Common myeloid progenitor, CD34-positive (primary cell): ENCODE measurements at regions not wholly inside any gene's neighbourhood (a gene's known extent, or its start where the extent isn't known, plus 50 kb on each side); places are given as distances from the start of the nearest gene placed in this dataset.

Experiments
- CTCF ChIA-PET: fragments of 350-600 bp; sonication (Branson Sonifier 250); formaldehyde crosslinking; loops from one replicate; lab custom pipeline; 2021; ENCODE audit warnings: antibody characterized with exemption; lab: Charles Lee
- POLR2A ChIA-PET: fragments of 350-600 bp; sonication (Branson Sonifier 250); formaldehyde crosslinking; loops from one replicate; lab custom pipeline; 2021; ENCODE audit warnings: antibody characterized with exemption; lab: Charles Lee
- DNase-seq, 3 donors: peaks; one replicate each; pipeline versions ENCODE4 v3.0.0 to v3.0.0-alpha.2; 2013
- H3K27ac ChIP-seq, 2 experiments: 1 replicate in 1 of 2; 2 replicates in 1 of 2; pipeline ENCODE4 v1.7.0; 2013; ENCODE audit warnings: inconsistent platforms in 2 of 2, low read length in 2 of 2, mild to moderate bottlenecking in 2 of 2, low read depth in 1 of 2, moderate library complexity in 1 of 2; ENCODE audit not compliant: severe bottlenecking in 2 of 2, insufficient read depth in 1 of 2, poor library complexity in 1 of 2
- H3K27me3 ChIP-seq, 5 experiments: replicated peaks in 2 of 5; 1 replicate in 3 of 5; 2 replicates in 2 of 5; pipeline versions ENCODE4 v1.6.1 to v1.7.0; 2013; ENCODE audit warnings: low read length in 4 of 5, mild to moderate bottlenecking in 2 of 5, moderate library complexity in 2 of 5, inconsistent platforms in 1 of 5; ENCODE audit not compliant: insufficient read depth in 5 of 5, control insufficient read depth in 4 of 5
- H3K36me3 ChIP-seq, 4 experiments: 1 replicate in 2 of 4; 2 replicates in 2 of 4; pipeline versions ENCODE4 v1.6.1 to v1.7.0; 2013; ENCODE audit warnings: low read length in 3 of 4, control low read depth in 1 of 4, mild to moderate bottlenecking in 1 of 4; ENCODE audit not compliant: control insufficient read depth in 4 of 4, insufficient read depth in 4 of 4
- H3K4me1 ChIP-seq, 4 experiments: 1 replicate in 3 of 4; 2 replicates in 1 of 4; pipeline versions ENCODE4 v1.6.1 to v1.7.1; 2013; ENCODE audit warnings: low read length in 3 of 4, mild to moderate bottlenecking in 3 of 4, control low read depth in 1 of 4, inconsistent platforms in 1 of 4, moderate library complexity in 1 of 4; ENCODE audit not compliant: control insufficient read depth in 4 of 4, insufficient read depth in 4 of 4; ENCODE audit errors: control extremely low read depth in 1 of 4
- H3K4me3 ChIP-seq, 7 experiments: 1 replicate in 4 of 7; 2 replicates in 3 of 7; pipeline versions ENCODE4 v1.5.1 to v1.7.0; 2013; ENCODE audit warnings: mild to moderate bottlenecking in 7 of 7, low read length in 6 of 7, moderate library complexity in 6 of 7, inconsistent platforms in 2 of 7, low read depth in 2 of 7, control low read depth in 1 of 7; ENCODE audit not compliant: insufficient read depth in 4 of 7, control insufficient read depth in 1 of 7; ENCODE audit errors: extremely low read depth in 1 of 7
- H3K9me3 ChIP-seq, 5 experiments: 1 replicate in 4 of 5; 2 replicates in 1 of 5; pipeline versions ENCODE4 v1.6.1 to v1.7.1; 2013; ENCODE audit warnings: low read length in 4 of 5, mild to moderate bottlenecking in 2 of 5, inconsistent platforms in 1 of 5, low read depth in 1 of 5, moderate library complexity in 1 of 5; ENCODE audit not compliant: control insufficient read depth in 4 of 5, insufficient read depth in 2 of 5; ENCODE audit errors: control extremely low read depth in 1 of 5
- WGBS: methylation state at CpG from one replicate; pipeline ENCODE4 v1.1.5; 2013; ENCODE audit not compliant: insufficient coverage; 5-methylcytosine and 5-hydroxymethylcytosine counted together

DNA sequence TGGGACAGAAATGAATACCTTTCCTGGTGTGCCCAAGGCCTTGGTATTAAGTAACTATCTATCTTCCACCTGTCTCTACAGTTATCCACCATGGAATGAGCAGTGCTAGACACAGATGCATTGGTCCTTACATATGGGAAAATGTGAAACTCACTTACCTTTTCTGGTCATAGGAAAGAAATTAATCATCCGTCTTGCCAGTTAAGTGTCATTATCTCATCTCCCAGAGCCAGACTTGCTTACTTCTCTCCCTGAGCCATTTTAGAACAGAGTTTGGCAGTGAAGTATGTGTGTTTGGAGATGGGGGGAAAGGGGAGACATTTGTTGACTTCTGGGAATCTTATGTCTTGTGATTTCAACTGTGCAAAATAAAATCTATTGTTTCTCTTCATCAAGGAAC lies 1211.0 kb upstream of the CDH6 start:
- Histone ChIP-seq H3K4me3 (no peak overlapping the region), H3K4me1 (no peaks in the 10 kb centered on the region), H3K27me3 (no peaks in the 10 kb centered on the region), H3K36me3 (no peaks in the 10 kb centered on the region), H3K27ac (no peak overlapping the region), H3K9me3 (no peaks in the 10 kb centered on the region)
- ChIA-PET POLR2A (no interaction called here), CTCF (no interaction called here)
- WGBS: 100% methylated on average over 1 of the region's 1 CpG
- DNase-seq: no peak

DNA sequence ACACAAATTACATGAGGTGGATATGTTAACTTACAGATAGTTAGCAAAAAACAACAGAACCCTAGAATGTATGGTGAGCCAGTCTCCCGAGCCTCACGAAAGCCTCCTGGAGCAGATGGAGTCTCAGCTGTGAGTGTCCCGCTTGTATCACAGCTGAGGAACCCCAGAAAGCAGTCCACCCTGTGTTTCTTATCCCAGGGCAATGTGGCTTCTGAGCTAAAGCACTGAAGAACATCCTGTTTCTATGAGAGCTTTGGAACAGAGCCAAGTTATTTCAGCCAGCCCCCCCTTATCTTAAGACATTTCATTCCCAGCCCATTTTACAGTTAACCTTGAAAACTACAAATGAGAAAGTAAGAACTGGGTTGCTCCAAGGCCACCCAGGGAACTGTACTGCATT lies 1220.9 kb upstream of the CDH6 start:
- WGBS: 100% methylated on average over 3 of the region's 3 CpGs
- Histone ChIP-seq H3K4me1 (no peaks in the 10 kb centered on the region), H3K27me3 (no peaks in the 10 kb centered on the region), H3K9me3 (no peaks in the 10 kb centered on the region), H3K4me3 (no peak overlapping the region), H3K27ac (no peak overlapping the region), H3K36me3 (no peaks in the 10 kb centered on the region)
- CTCF ChIA-PET: interaction anchor here (0.7 kb wide), 1 partner anchor 9 kb away, joined by 3 read pairs; no protein-coding TSS in a partner anchor
- no peak for DNase-seq
- POLR2A ChIA-PET: no interaction called here

GRCh38 chr5:29963956-29964355 lies 1229.5 kb upstream of the CDH6 start:
- peak in 2 of 3 donors; percentile 2 to 8 for DNase-seq
- Histone ChIP-seq H3K4me1 (no peaks in the 10 kb centered on the region), H3K27ac (no peak overlapping the region), H3K27me3 (no peaks in the 10 kb centered on the region), H3K4me3 (no peak overlapping the region), H3K9me3 (peaks cover 0 to 4% (median 1%) of the 10 kb centered on the region in 5 experiments), H3K36me3 (no peaks in the 10 kb centered on the region)
- ChIA-PET CTCF (no interaction called here), POLR2A (no interaction called here)
- 70% methylated on average over 2 of the region's 3 CpGs for WGBS

DNA sequence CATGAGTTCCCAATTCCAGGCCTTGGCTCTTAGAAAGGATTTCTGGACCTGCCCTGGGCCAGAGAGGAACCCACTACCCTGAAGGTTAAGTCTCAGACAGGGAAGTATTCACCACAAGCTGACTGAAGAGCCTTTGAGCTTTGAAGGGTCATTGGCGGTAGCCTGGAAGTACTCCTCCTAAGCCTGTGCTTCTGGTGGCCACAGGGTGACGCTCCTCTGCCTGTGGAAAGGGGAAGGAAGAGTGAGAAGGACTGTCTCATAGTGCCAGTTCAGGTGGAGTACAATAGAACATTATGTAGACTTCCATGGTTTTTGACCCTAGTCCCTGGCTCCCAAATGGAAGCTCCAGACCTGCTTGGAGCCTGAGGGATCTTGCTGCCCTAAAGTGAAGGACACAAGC lies 1233.2 kb upstream of the CDH6 start:
- Histone ChIP-seq H3K27ac (no peak overlapping the region), H3K4me1 (no peaks in the 10 kb centered on the region), H3K27me3 (no peaks in the 10 kb centered on the region), H3K4me3 (no peak overlapping the region), H3K36me3 (no peaks in the 10 kb centered on the region), H3K9me3 (peaks cover 0 to 2% (median 1%) of the 10 kb centered on the region in 5 experiments)
- CTCF ChIA-PET: no interaction called here
- WGBS: 82% methylated on average over 2 of the region's 2 CpGs
- POLR2A ChIA-PET: no interaction called here
- DNase-seq: no peak

DNA sequence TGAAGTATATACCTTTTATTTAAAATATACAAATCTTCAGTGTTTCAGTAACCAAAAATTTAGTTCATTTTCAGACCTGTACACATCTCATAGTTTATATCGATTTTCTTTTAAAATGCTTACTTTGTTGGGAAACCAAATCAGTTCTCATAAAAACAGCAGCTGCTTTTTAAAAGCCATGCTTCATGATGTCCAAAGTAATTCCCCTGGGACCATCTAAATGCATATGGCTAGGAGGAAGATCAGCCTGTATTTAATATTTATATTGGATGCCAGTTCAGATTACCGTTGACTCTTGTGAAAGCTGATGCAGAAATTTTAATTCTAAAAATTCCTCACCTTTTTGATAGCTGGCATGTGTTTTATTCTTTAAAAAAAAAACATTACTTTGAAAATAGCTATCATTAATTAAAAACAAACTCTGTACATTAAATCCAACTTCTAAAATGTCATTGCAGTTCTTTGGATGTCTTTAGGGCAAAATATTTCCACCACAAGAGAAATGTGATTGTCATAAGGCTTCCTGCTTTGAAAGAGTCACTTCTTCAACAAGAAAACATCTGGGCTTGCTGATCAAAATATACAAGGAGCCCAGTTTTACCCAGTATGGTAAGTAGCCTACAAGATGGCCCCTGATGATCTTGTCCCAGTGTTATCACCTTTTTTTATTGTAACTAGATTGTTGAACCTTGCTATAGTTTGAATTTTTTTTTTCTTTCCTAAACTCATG lies 1242.9 kb upstream of the CDH6 start:
- WGBS: 100% methylated on average over 1 of the region's 2 CpGs
- Histone ChIP-seq H3K9me3 (no peaks in the 10 kb centered on the region), H3K27ac (no peak overlapping the region), H3K36me3 (no peaks in the 10 kb centered on the region), H3K4me1 (no peaks in the 10 kb centered on the region), H3K27me3 (no peaks in the 10 kb centered on the region), H3K4me3 (no peak overlapping the region)
- DNase-seq: no peak
- ChIA-PET POLR2A (no interaction called here), CTCF (no interaction called here)

- CTCF ChIA-PET: no interaction called here
These were observed 1244.1 kb upstream of the CDH6 start for GRCh38 chr5:29949301-29949872.

DNA sequence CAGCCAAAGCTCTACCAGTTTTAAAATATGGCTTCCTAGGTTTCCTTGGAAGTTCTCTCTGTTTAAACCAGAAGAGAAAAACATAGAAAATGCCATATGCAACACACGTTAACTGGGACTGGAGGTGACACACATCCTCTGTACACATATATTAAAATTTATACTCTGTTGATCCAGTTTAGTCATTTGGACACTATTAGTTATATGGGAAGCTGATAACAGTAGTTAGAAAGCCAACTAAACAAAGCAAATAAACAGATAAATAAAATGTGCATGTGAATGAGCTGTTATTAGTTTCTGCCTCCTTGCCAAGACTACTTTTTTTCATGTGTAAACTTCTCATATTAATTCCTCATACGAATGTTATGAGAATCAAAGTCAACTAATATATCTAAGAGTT lies 1249.2 kb upstream of the CDH6 start:
- no peak for DNase-seq
- H3K4me1 ChIP-seq: no peaks in the 10 kb centered on the region
- H3K9me3 ChIP-seq: no peaks in the 10 kb centered on the region
- WGBS: no CpG with 5 or more reads among the region's 2 CpGs
- no peaks in the 10 kb centered on the region for H3K27me3 ChIP-seq
- H3K36me3 ChIP-seq: no peaks in the 10 kb centered on the region
- H3K4me3 ChIP-seq: no peak overlapping the region
- H3K27ac ChIP-seq: no peak overlapping the region
- ChIA-PET POLR2A (no interaction called here), CTCF (no interaction called here)

More at GRCh38 chr5:29949301-29949872, 1244.1 kb upstream of the CDH6 start:
- Histone ChIP-seq H3K36me3 (no peaks in the 10 kb centered on the region), H3K27me3 (no peaks in the 10 kb centered on the region), H3K4me1 (no peaks in the 10 kb centered on the region), H3K9me3 (no peaks in the 10 kb centered on the region), H3K27ac (no peak overlapping the region), H3K4me3 (no peak overlapping the region)
- POLR2A ChIA-PET: no interaction called here
- 97% methylated on average over 5 of the region's 7 CpGs for WGBS
- no peak for DNase-seq
